ENCODE measurements at regions not wholly inside any gene's neighbourhood (a gene's known extent, or its start where the extent isn't known, plus 50 kb on each side); places are given as distances from the start of the nearest gene placed in this dataset.

- H3K4me3 ChIP-seq (ENCODE audit: extremely low read depth in 1 of 4, insufficient read depth in 2 of 4, low read depth in 3 of 4, low read length in 4 of 4) = no peak overlapping the region
- no peaks in the 10 kb centered on the region for H3K36me3 ChIP-seq (ENCODE audit: control insufficient read depth in 2 of 4, insufficient read depth in 4 of 4, low read length in 3 of 4)
- H3K4me1 ChIP-seq (replicated peaks in 1 of 4; ENCODE audit: control insufficient read depth in 3 of 4, insufficient read depth in 4 of 4, low read length in 3 of 4) = no peaks in the 10 kb centered on the region
- no peak for DNase-seq (ENCODE audit: low read depth in 1 of 2, low spot score in 2 of 2)
- H3K9ac ChIP-seq (replicated peaks in 1 of 4; ENCODE audit: extremely low read depth in 1 of 4, low read depth in 3 of 4, low read length in 3 of 4) = no peak overlapping the region
- H3K23ac ChIP-seq (ENCODE audit: insufficient read length) = no peak overlapping the region
- no peaks in the 10 kb centered on the region for H3K79me2 ChIP-seq (ENCODE audit: control insufficient read depth in 1 of 2, insufficient read depth in 2 of 2, low read length in 2 of 2)
- no peak for FAIRE-seq
- no peak overlapping the region for H3K14ac ChIP-seq (ENCODE audit: insufficient read length)
- no peak overlapping the region for H2BK5ac ChIP-seq (ENCODE audit: low read depth, low read length)
- 72% methylated on average over 2 of the region's 2 CpGs; no CpG with 5 or more reads in 1 of the 2 experiments for WGBS, 2 experiments (ENCODE audit: extremely low coverage in 1 of 2, insufficient coverage in 1 of 2, insufficient read length in 1 of 2, insufficient replicate concordance in 2 of 2, low coverage in 1 of 2, low lambda C conversion rate in 2 of 2, missing lambda C conversion rate in 1 of 2)
- H3K18ac ChIP-seq (ENCODE audit: extremely low read depth, low read length) = no peak overlapping the region
- H2BK120ac ChIP-seq (replicated peaks; ENCODE audit: low read depth, low read length) = no peak overlapping the region
- H3K4ac ChIP-seq (replicated peaks; ENCODE audit: insufficient read length, low read depth, low read length) = no peak overlapping the region
- POLR2A ChIA-PET (ENCODE audit: partially characterized antibody) = no interaction called here
- H3K23me2 ChIP-seq (ENCODE audit: low read depth, low read length) = no peaks in the 10 kb centered on the region
- H4K8ac ChIP-seq (ENCODE audit: extremely low read depth, insufficient read depth, low read length) = no peak overlapping the region
- no peak overlapping the region for H2BK15ac ChIP-seq (ENCODE audit: low read length)
- no peak overlapping the region for H2AK5ac ChIP-seq (ENCODE audit: low read depth, low read length)
- CTCF ChIA-PET (ENCODE audit: partially characterized antibody) = interaction anchor here (0.8 to 2.9 kb wide), 6 partner anchors 11 to 885 kb away, joined by 3 to 19 read pairs (median 6); no protein-coding TSS in a partner anchor
- no peaks in the 10 kb centered on the region for H3K9me3 ChIP-seq (ENCODE audit: insufficient read depth in 2 of 2, low read depth in 1 of 2, low read length in 1 of 2)
- H4K20me1 ChIP-seq (replicated peaks in 1 of 2; ENCODE audit: control insufficient read depth in 1 of 2, insufficient read depth in 2 of 2, low read length in 2 of 2) = no peaks in the 10 kb centered on the region
- H2BK20ac ChIP-seq (ENCODE audit: low read length) = no peak overlapping the region
- H3K56ac ChIP-seq (replicated peaks; ENCODE audit: insufficient read length, low read depth, low read length) = no peak overlapping the region
- no peak overlapping the region for H3K27ac ChIP-seq (ENCODE audit: low read depth, low read length)
- H3K4me2 ChIP-seq (ENCODE audit: insufficient read depth in 1 of 2, low read depth in 2 of 2, low read length in 2 of 2) = no peak overlapping the region
- no peak overlapping the region for H4K5ac ChIP-seq (ENCODE audit: insufficient read length, low read depth, low read length)
- no peaks in the 10 kb centered on the region for H3K27me3 ChIP-seq (replicated peaks in 1 of 4; ENCODE audit: control insufficient read depth in 3 of 4, extremely low read depth in 1 of 4, insufficient read depth in 3 of 4, low read length in 3 of 4)
- H3K79me1 ChIP-seq (ENCODE audit: low read depth, low read length) = no peaks in the 10 kb centered on the region
- H2AFZ ChIP-seq (ENCODE audit: low read length) = no peak overlapping the region
- H4K91ac ChIP-seq (replicated peaks; ENCODE audit: insufficient read length, low read length) = no peak overlapping the region
- H2BK12ac ChIP-seq (ENCODE audit: low read depth, low read length) = no peak overlapping the region
- no peak for TF ChIP-seq SIN3A (conservative IDR thresholded peaks at IDR 0.05 in 1 of 2, IDR thresholded peaks at IDR 0.05 in 1 of 2; ENCODE audit: low read depth in 1 of 2, low read length in 2 of 2)
- TF ChIP-seq CHD2 (IDR thresholded peaks at IDR 0.05; ENCODE audit: low read length) = no peak
- TF ChIP-seq SP1 (IDR thresholded peaks at IDR 0.05; ENCODE audit: low read depth, low read length) = no peak
- TF ChIP-seq SP4 (IDR thresholded peaks at IDR 0.05; ENCODE audit: low read length) = no peak
- TF ChIP-seq SIRT6 (IDR thresholded peaks at IDR 0.05; ENCODE audit: low read length) = no peak
- TF ChIP-seq RNF2 (IDR thresholded peaks at IDR 0.05; ENCODE audit: borderline replicate concordance, low read depth, low read length, missing control alignments, poor library complexity, severe bottlenecking) = no peak
- TF ChIP-seq CREB1 (IDR thresholded peaks at IDR 0.05) = no peak
- no peak for TF ChIP-seq KDM4A (IDR thresholded peaks at IDR 0.05; ENCODE audit: low read depth, low read length, severe bottlenecking)
- no peak for TF ChIP-seq E2F6 (IDR thresholded peaks at IDR 0.05)
- no peak for TF ChIP-seq BRCA1 (IDR thresholded peaks at IDR 0.05; ENCODE audit: low read depth, low read length)
- TF ChIP-seq KDM1A (IDR thresholded peaks at IDR 0.05; ENCODE audit: borderline replicate concordance, low read length) = no peak
- no peak for TF ChIP-seq GABPA (IDR thresholded peaks at IDR 0.05; ENCODE audit: borderline replicate concordance, insufficient read depth, low read length)
- TF ChIP-seq RXRA (IDR thresholded peaks at IDR 0.05; ENCODE audit: insufficient read depth, low read depth, low read length) = no peak
- no peak for TF ChIP-seq SP2 (IDR thresholded peaks at IDR 0.05; ENCODE audit: low read length)
- TF ChIP-seq SAP30 (IDR thresholded peaks at IDR 0.05; ENCODE audit: insufficient read depth, insufficient replicate concordance, low read length) = no peak
Measured at GRCh38 chr4:26001816-26002215, 87.8 kb downstream of the SMIM20 start.

Measured in H1 (cell line).